Chondrocyte (in vitro differentiated cells): ENCODE measurements at regions not wholly inside any gene's neighbourhood (a gene's known extent, or its start where the extent isn't known, plus 50 kb on each side); places are given as distances from the start of the nearest gene placed in this dataset.

ENCODE experiments used
- DNase-seq: peaks from one replicate; pipeline ENCODE4 v3.0.0; 2021; ENCODE audit warnings: mixed read lengths, low spot score
- H3K27ac Mint-ChIP-seq: one replicate; pipeline ENCODE4 v1.8.0; 2021; ENCODE audit warnings: mild to moderate bottlenecking, moderate library complexity, mixed read lengths; ENCODE audit not compliant: unreplicated experiment
- H3K27me3 Mint-ChIP-seq: 2 replicates; pipeline ENCODE4 v1.8.0; 2021; ENCODE audit warnings: low read depth, mixed read lengths
- H3K36me3 Mint-ChIP-seq: 2 replicates; pipeline ENCODE4 v1.8.0; 2021; ENCODE audit warnings: low read depth, mixed read lengths
- H3K4me1 Mint-ChIP-seq: 2 replicates; pipeline ENCODE4 v1.8.0; 2021; ENCODE audit warnings: low read depth, mild to moderate bottlenecking, mixed read lengths
- H3K4me3 Mint-ChIP-seq: one replicate; pipeline ENCODE4 v1.8.0; 2021; ENCODE audit warnings: mild to moderate bottlenecking, moderate library complexity, mixed read lengths; ENCODE audit not compliant: unreplicated experiment
- H3K9me3 Mint-ChIP-seq: 2 replicates; pipeline ENCODE4 v1.8.0; 2021; ENCODE audit warnings: low read depth, mixed read lengths
- CTCF ChIP-seq: fragments of 200-600 bp; sonication (generic); IDR thresholded peaks from 2 replicates; pipeline ENCODE4 v1.5.0; 2021; ENCODE audit warnings: antibody characterized with exemption, mild to moderate bottlenecking, moderate library complexity

DNA sequence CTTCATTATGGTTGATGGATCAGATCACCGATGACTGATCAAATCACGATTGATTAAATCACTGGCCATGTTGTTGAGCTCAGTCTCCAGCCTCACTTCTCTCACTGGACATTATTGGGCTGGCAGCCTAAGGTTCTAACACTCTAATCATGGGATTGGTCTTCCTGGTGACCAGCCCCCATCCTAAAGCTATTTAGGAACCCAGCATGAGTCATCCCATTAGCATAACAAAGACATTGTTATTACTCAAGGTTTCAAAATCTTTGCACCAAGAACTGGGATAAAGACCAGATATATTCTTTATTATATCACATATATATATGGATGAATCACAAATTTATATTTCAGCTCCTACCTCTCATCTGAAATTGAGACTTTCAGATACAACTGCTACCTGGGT, 272.1 kb upstream of the IL12B start:
- Mint-ChIP-seq H3K4me1 (peaks cover 3% of the 10 kb centered on the region), H3K27me3 (peaks cover 22% of the 10 kb centered on the region), H3K36me3 (peaks cover 1% of the 10 kb centered on the region), H3K9me3 (peaks cover 16% of the 10 kb centered on the region), H3K27ac (no peak overlapping the region), H3K4me3 (no peak overlapping the region)
- no peak for TF ChIP-seq CTCF
- DNase-seq, result no peak

GRCh38 chr5:159605585-159605984, 275.3 kb upstream of the IL12B start:
- H3K9me3 Mint-ChIP-seq, result peaks cover 15% of the 10 kb centered on the region
- H3K36me3 Mint-ChIP-seq, result peaks cover 1% of the 10 kb centered on the region
- no peak for TF ChIP-seq CTCF
- peaks cover 4% of the 10 kb centered on the region for H3K27me3 Mint-ChIP-seq
- H3K4me3 Mint-ChIP-seq, result no peak overlapping the region
- H3K4me1 Mint-ChIP-seq, result peaks cover 3% of the 10 kb centered on the region
- H3K27ac Mint-ChIP-seq, result no peak overlapping the region
- DNase-seq, result no peak

- Mint-ChIP-seq H3K4me1 (peaks cover 3% of the 10 kb centered on the region), H3K36me3 (no peaks in the 10 kb centered on the region), H3K27ac (no peak overlapping the region), H3K9me3 (no peaks in the 10 kb centered on the region), H3K4me3 (no peak overlapping the region), H3K27me3 (peaks cover 14% of the 10 kb centered on the region)
- DNase-seq, result no peak
- no peak for TF ChIP-seq CTCF
Measured at GRCh38 chr5:159609359-159609758, 279.1 kb upstream of the IL12B start.

GRCh38 chr5:159610966-159611579, 280.8 kb upstream of the IL12B start:
- Mint-ChIP-seq H3K36me3 (no peaks in the 10 kb centered on the region), H3K9me3 (no peaks in the 10 kb centered on the region), H3K27ac (no peak overlapping the region), H3K4me1 (no peaks in the 10 kb centered on the region), H3K27me3 (peaks cover 17% of the 10 kb centered on the region), H3K4me3 (no peak overlapping the region)
- DNase-seq, result no peak
- no peak for TF ChIP-seq CTCF

DNA sequence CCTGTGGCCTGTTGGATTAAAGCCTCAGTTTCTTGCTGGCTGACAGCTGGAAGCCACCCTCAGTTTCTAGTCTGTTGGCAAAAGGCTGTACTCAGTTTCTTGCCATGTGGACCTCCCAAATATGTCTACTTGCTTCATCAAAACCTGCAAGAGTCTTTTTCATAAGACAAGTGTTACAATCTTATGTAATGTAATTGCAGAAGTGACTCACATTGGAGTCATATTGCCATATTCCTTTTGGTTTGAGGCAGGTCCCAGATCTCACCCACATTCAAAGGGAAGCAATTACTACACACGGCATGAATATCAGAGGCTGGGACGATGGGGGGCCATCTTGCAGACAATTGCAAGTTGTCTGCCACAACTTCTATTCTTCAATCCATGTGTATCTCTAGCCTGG, 286.7 kb upstream of the IL12B start:
- H3K4me1 Mint-ChIP-seq, result no peaks in the 10 kb centered on the region
- no peak for TF ChIP-seq CTCF
- no peak for DNase-seq
- H3K9me3 Mint-ChIP-seq, result peaks cover 5% of the 10 kb centered on the region
- H3K36me3 Mint-ChIP-seq, result no peaks in the 10 kb centered on the region
- H3K27me3 Mint-ChIP-seq, result peaks cover 14% of the 10 kb centered on the region
- H3K4me3 Mint-ChIP-seq, result no peak overlapping the region
- no peak overlapping the region for H3K27ac Mint-ChIP-seq
